Uterus (tissue), 2 donors: ENCODE measurements at regions not wholly inside any gene's neighbourhood (a gene's known extent, or its start where the extent isn't known, plus 50 kb on each side); places are given as distances from the start of the nearest gene placed in this dataset.

Experiments
- CTCF ChIP-seq, 4 experiments: fragments of 200-600 bp in 2 of 4; fragments of 450-650 bp in 2 of 4; sonication (generic) in 2 of 4; IDR thresholded peaks; one replicate each; pipeline ENCODE4 v1.5.1; 2016 to 2019; ENCODE audit warnings: antibody characterized with exemption in 4 of 4, mild to moderate bottlenecking in 2 of 4, moderate library complexity in 1 of 4
- POLR2A ChIP-seq, 2 donors: fragments of 450-650 bp; IDR thresholded peaks; one replicate each; pipeline ENCODE4 v1.6.1; 2016; ENCODE audit warnings: antibody characterized with exemption in 2 of 2, mild to moderate bottlenecking in 1 of 2, moderate library complexity in 1 of 2

- TF ChIP-seq CTCF (IDR thresholded peaks at IDR 0.05), result no peak
- no peak for TF ChIP-seq POLR2A (IDR thresholded peaks at IDR 0.05)
These were observed 50.6 kb upstream of the FUCA2 start for GRCh38 chr6:143562143-143562542.
